Loucy (cell line): ENCODE measurements at regions not wholly inside any gene's neighbourhood (a gene's known extent, or its start where the extent isn't known, plus 50 kb on each side); places are given as distances from the start of the nearest gene placed in this dataset.

ENCODE experiments used
- H2AFZ ChIP-seq: fragments of 200-600 bp; sonication (generic); 2 replicates; pipeline ENCODE4 v1.6.0; 2016; ENCODE audit warnings: antibody characterized with exemption, mild to moderate bottlenecking, low read length, moderate library complexity
- H3F3A ChIP-seq: fragments of 200-600 bp; 2 replicates; pipeline ENCODE4 v1.6.0; 2016; ENCODE audit warnings: antibody characterized with exemption, low read depth, mild to moderate bottlenecking
- H3K27me3 ChIP-seq: fragments of 200-600 bp; sonication (generic); 2 replicates; pipeline ENCODE4 v1.6.1; 2014; ENCODE audit warnings: low read length, mild to moderate bottlenecking; ENCODE audit not compliant: insufficient read depth, poor library complexity, severe bottlenecking
- H3K36me3 ChIP-seq: fragments of 200-600 bp; sonication (generic); 2 replicates; pipeline ENCODE4 v1.6.1; 2016; ENCODE audit warnings: low read length; ENCODE audit not compliant: insufficient read depth
- H3K4me1 ChIP-seq: fragments of 200-600 bp; sonication (generic); 2 replicates; pipeline ENCODE4 v1.5.1; 2014; ENCODE audit warnings: low read length, mild to moderate bottlenecking; ENCODE audit not compliant: insufficient read depth, poor library complexity, severe bottlenecking
- H3K4me2 ChIP-seq: fragments of 200-600 bp; sonication (generic); 2 replicates; pipeline ENCODE4 v1.6.0; 2014; ENCODE audit warnings: antibody characterized with exemption, low read length, low read depth, mild to moderate bottlenecking; ENCODE audit not compliant: poor library complexity, severe bottlenecking
- H3K4me3 ChIP-seq: fragments of 200-600 bp; sonication (generic); 2 replicates; pipeline ENCODE4 v1.5.1; 2014; ENCODE audit warnings: low read length, mild to moderate bottlenecking, mixed read lengths; ENCODE audit not compliant: poor library complexity, severe bottlenecking
- H3K79me2 ChIP-seq: fragments of 200-600 bp; sonication (generic); 2 replicates; pipeline ENCODE4 v1.6.1; 2014; ENCODE audit warnings: low read length; ENCODE audit not compliant: insufficient read depth
- H3K9ac ChIP-seq: fragments of 200-600 bp; sonication (generic); 2 replicates; pipeline ENCODE4 v1.6.0; 2014; ENCODE audit warnings: mild to moderate bottlenecking, low read depth, low read length, moderate library complexity; ENCODE audit not compliant: poor library complexity, severe bottlenecking
- H3K9me2 ChIP-seq: fragments of 200-600 bp; sonication (generic); replicated peaks from 2 replicates; pipeline ENCODE4 v1.6.1; 2016; ENCODE audit warnings: low read depth, low read length, mixed read lengths
- H3K9me3 ChIP-seq: fragments of 200-600 bp; sonication (generic); 2 replicates; pipeline ENCODE4 v1.6.1; 2014; ENCODE audit warnings: mild to moderate bottlenecking, antibody characterized with exemption, low read length, low read depth; ENCODE audit not compliant: insufficient read depth
- H4K20me1 ChIP-seq: fragments of 200-600 bp; sonication (generic); 2 replicates; pipeline ENCODE4 v1.6.0; 2014; ENCODE audit warnings: antibody characterized with exemption, low read length, mild to moderate bottlenecking; ENCODE audit not compliant: insufficient read depth, poor library complexity, severe bottlenecking
- EZH2phosphoT487 ChIP-seq: fragments of 200-600 bp; IDR thresholded peaks from 2 replicates; pipeline ENCODE4 v1.6.1; 2018; ENCODE audit warnings: antibody characterized with exemption, mild to moderate bottlenecking, moderate library complexity, borderline replicate concordance
- TF ChIP-seq, protein P1 (sequence below): fragments of 200-600 bp; sonication (generic); conservative IDR thresholded peaks from 2 replicates; pipeline ENCODE4 v1.5.1; 2014; ENCODE audit warnings: mild to moderate bottlenecking, antibody characterized with exemption, low read length

DNA sequence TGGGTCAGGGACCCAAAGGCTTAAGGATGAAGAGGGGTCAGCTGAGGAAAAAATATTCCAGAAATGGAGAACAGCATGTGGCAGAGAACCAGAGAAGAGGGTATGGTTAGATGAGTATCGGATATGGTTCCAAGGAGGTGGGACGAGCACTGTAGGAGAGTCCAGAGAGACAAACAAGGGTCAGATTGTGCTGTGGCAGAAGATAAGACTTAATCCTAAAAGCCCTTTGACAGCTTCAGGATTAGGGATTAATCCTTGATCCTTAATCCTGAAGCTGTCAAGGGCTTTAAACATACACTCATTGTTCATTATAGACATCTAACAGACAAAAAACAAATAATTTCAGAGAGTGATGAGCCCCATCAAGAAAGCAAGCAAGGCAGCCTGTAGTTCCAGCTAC lies 124.0 kb downstream of the SPTSSA start:
- no peaks in the 10 kb centered on the region for H3K79me2 ChIP-seq
- H3K4me1 ChIP-seq = no peaks in the 10 kb centered on the region
- H3K9ac ChIP-seq = no peak overlapping the region
- H3K4me3 ChIP-seq = no peak overlapping the region
- H3K4me2 ChIP-seq = no peak overlapping the region
- no peaks in the 10 kb centered on the region for H3K9me3 ChIP-seq
- no peaks in the 10 kb centered on the region for H3F3A ChIP-seq
- no peaks in the 10 kb centered on the region for H4K20me1 ChIP-seq
- TF ChIP-seq EZH2phosphoT487 = no peak
- TF ChIP-seq, protein P1, sequence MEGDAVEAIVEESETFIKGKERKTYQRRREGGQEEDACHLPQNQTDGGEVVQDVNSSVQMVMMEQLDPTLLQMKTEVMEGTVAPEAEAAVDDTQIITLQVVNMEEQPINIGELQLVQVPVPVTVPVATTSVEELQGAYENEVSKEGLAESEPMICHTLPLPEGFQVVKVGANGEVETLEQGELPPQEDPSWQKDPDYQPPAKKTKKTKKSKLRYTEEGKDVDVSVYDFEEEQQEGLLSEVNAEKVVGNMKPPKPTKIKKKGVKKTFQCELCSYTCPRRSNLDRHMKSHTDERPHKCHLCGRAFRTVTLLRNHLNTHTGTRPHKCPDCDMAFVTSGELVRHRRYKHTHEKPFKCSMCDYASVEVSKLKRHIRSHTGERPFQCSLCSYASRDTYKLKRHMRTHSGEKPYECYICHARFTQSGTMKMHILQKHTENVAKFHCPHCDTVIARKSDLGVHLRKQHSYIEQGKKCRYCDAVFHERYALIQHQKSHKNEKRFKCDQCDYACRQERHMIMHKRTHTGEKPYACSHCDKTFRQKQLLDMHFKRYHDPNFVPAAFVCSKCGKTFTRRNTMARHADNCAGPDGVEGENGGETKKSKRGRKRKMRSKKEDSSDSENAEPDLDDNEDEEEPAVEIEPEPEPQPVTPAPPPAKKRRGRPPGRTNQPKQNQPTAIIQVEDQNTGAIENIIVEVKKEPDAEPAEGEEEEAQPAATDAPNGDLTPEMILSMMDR = no peak
- no peaks in the 10 kb centered on the region for H3K9me2 ChIP-seq
- no peaks in the 10 kb centered on the region for H3K27me3 ChIP-seq
- no peaks in the 10 kb centered on the region for H3K36me3 ChIP-seq
- H2AFZ ChIP-seq = no peak overlapping the region

GRCh38 chr14:34336501-34336900 lies 125.5 kb downstream of the SPTSSA start:
- no peaks in the 10 kb centered on the region for H3K27me3 ChIP-seq
- no peaks in the 10 kb centered on the region for H3K9me2 ChIP-seq
- H3K4me2 ChIP-seq = no peak overlapping the region
- peaks cover 7% of the 10 kb centered on the region for H3K4me1 ChIP-seq
- no peaks in the 10 kb centered on the region for H3K36me3 ChIP-seq
- H3K79me2 ChIP-seq = no peaks in the 10 kb centered on the region
- TF ChIP-seq, protein P1 = no peak
- no peak for TF ChIP-seq EZH2phosphoT487
- H3K4me3 ChIP-seq = no peak overlapping the region
- H3K9me3 ChIP-seq = no peaks in the 10 kb centered on the region
- H3K9ac ChIP-seq = no peak overlapping the region
- H2AFZ ChIP-seq = no peak overlapping the region
- no peaks in the 10 kb centered on the region for H3F3A ChIP-seq
- no peaks in the 10 kb centered on the region for H4K20me1 ChIP-seq

- no peak overlapping the region for H3K4me3 ChIP-seq
- H3K9me3 ChIP-seq = no peaks in the 10 kb centered on the region
- TF ChIP-seq, protein P1 = no peak
- TF ChIP-seq EZH2phosphoT487 = no peak
- H3K4me2 ChIP-seq = no peak overlapping the region
- H3K79me2 ChIP-seq = no peaks in the 10 kb centered on the region
- H2AFZ ChIP-seq = no peak overlapping the region
- H4K20me1 ChIP-seq = no peaks in the 10 kb centered on the region
- H3K9ac ChIP-seq = no peak overlapping the region
- H3F3A ChIP-seq = no peaks in the 10 kb centered on the region
- no peaks in the 10 kb centered on the region for H3K27me3 ChIP-seq
- H3K36me3 ChIP-seq = no peaks in the 10 kb centered on the region
- no peaks in the 10 kb centered on the region for H3K9me2 ChIP-seq
- peaks cover 7% of the 10 kb centered on the region for H3K4me1 ChIP-seq
Observed at GRCh38 chr14:34335968-34336367, 126.1 kb downstream of the SPTSSA start.
